PC-9 (cell line): ENCODE measurements at regions not wholly inside any gene's neighbourhood (a gene's known extent, or its start where the extent isn't known, plus 50 kb on each side); places are given as distances from the start of the nearest gene placed in this dataset.

Experiments
- BruUV-seq: library from RNA; stranded (reverse); fragments of 400-500 nt; replicated peaks from 2 replicates; lab custom pipeline; 2021; lab: Mats Ljungman, UMichigan
- CTCF ChIA-PET: fragments of 300-600 bp; sonication (Branson Sonifier 250); formaldehyde crosslinking; loops from one replicate; lab custom pipeline; 2022; ENCODE audit warnings: antibody characterized with exemption; lab: Charles Lee
- POLR2A ChIA-PET: fragments of 300-600 bp; sonication (Branson Sonifier 250); formaldehyde crosslinking; loops from one replicate; lab custom pipeline; 2022; ENCODE audit warnings: antibody characterized with exemption; ENCODE audit not compliant: unreplicated experiment; lab: Charles Lee
- DNase-seq, 2 experiments: peaks; one replicate each; pipeline versions ENCODE4 v3.0.0 to v3.0.0-alpha.2; 2015 to 2022; ENCODE audit warnings: mixed read lengths in 1 of 2
- H2AFZ ChIP-seq: fragments of 200-600 bp; sonication (generic); 2 replicates; pipeline ENCODE4 v1.8.1; 2017; ENCODE audit warnings: antibody characterized with exemption
- H3F3A ChIP-seq: fragments of 200-600 bp; sonication (generic); 2 replicates; pipeline ENCODE4 v1.8.1; 2017; ENCODE audit warnings: antibody characterized with exemption, mild to moderate bottlenecking, low read depth; ENCODE audit not compliant: insufficient read depth
- H3K27ac ChIP-seq: fragments of 200-600 bp; sonication (generic); 2 replicates; pipeline ENCODE4 v1.6.1; 2016; ENCODE audit warnings: mixed run types
- H3K27me3 ChIP-seq: fragments of 200-600 bp; sonication (generic); 2 replicates; pipeline ENCODE4 v1.6.1; 2016; ENCODE audit warnings: low read depth, mixed run types; ENCODE audit not compliant: insufficient read depth
- H3K36me3 ChIP-seq: fragments of 200-600 bp; sonication (generic); 2 replicates; pipeline ENCODE4 v1.6.1; 2016; ENCODE audit warnings: low read depth, mixed run types
- H3K4me1 ChIP-seq: fragments of 200-600 bp; sonication (generic); replicated peaks from 2 replicates; pipeline ENCODE4 v1.6.1; 2016; ENCODE audit warnings: mixed run types; ENCODE audit not compliant: insufficient read depth
- H3K4me2 ChIP-seq: fragments of 200-600 bp; sonication (generic); 2 replicates; pipeline ENCODE4 v1.6.1; 2017; ENCODE audit warnings: mixed run types
- H3K4me3 ChIP-seq: fragments of 200-600 bp; sonication (generic); 2 replicates; pipeline ENCODE4 v1.6.1; 2016; ENCODE audit warnings: mixed run types
- H3K79me2 ChIP-seq: fragments of 200-600 bp; sonication (generic); 2 replicates; pipeline ENCODE4 v1.6.1; 2017; ENCODE audit warnings: low read depth, mixed run types
- H3K9me2 ChIP-seq: fragments of 200-600 bp; sonication (generic); 2 replicates; pipeline ENCODE4 v1.8.1; 2017; ENCODE audit warnings: mild to moderate bottlenecking; ENCODE audit not compliant: insufficient read depth
- H3K9me3 ChIP-seq: fragments of 200-600 bp; sonication (generic); 2 replicates; pipeline ENCODE4 v1.8.1; 2016; ENCODE audit warnings: low read depth; ENCODE audit not compliant: insufficient read depth
- H4K20me1 ChIP-seq: fragments of 200-600 bp; sonication (generic); 2 replicates; pipeline ENCODE4 v1.8.1; 2017; ENCODE audit not compliant: insufficient read depth
- CTCF ChIP-seq: fragments of 200-600 bp; sonication (generic); conservative IDR thresholded peaks from 2 replicates; pipeline ENCODE4 v1.6.1; 2017; ENCODE audit warnings: mixed run types, antibody characterized with exemption, mild to moderate bottlenecking, moderate library complexity
- EZH2 ChIP-seq: fragments of 200-600 bp; sonication (generic); IDR thresholded peaks from 2 replicates; pipeline ENCODE4 v1.8.0; 2017; ENCODE audit warnings: antibody characterized with exemption, low read depth
- intact Hi-C: fragments of 100-400 bp; cut with micrococcal nuclease; formaldehyde crosslinking; loops from one replicate; pipeline ENCODE4 v1.10.0; 2022; ENCODE audit not compliant: unreplicated experiment

GRCh38 chrX:26848511-26848910 lies 614.6 kb downstream of the PPP4R3C start:
- Histone ChIP-seq H3K27ac (no peak overlapping the region), H3K27me3 (no peaks in the 10 kb centered on the region), H2AFZ (no peak overlapping the region), H3K9me3 (no peaks in the 10 kb centered on the region), H3K36me3 (no peaks in the 10 kb centered on the region), H3K4me3 (no peak overlapping the region), H4K20me1 (no peaks in the 10 kb centered on the region), H3K4me2 (no peak overlapping the region), H3K9me2 (no peaks in the 10 kb centered on the region), H3K79me2 (no peaks in the 10 kb centered on the region), H3F3A (no peaks in the 10 kb centered on the region), H3K4me1 (no peaks in the 10 kb centered on the region)
- intact Hi-C loops = no loop called here
- no TSS peak for BruUV-seq
- no peak for TF ChIP-seq CTCF
- TF ChIP-seq EZH2 = no peak
- DNase-seq = no peak
- CTCF ChIA-PET = no interaction called here
- POLR2A ChIA-PET = no interaction called here

DNA sequence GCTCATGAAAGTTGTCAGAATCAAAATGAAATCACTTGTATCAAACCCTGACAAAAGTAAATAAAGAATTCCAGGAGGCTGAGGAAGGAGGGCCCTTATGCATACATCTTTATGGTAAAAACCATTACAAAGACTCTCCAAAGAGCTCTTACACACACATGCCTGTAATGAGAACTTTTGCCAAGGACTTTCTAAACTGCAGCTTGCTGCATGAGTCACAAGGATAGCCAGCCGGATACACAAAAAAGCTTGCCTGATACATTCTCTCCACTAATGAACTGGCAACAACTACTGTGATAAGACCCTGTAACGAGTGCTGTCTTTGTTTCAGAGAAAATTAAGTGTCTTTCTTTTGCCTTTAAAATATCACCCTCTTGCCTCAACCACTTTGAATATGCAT lies 618.1 kb downstream of the PPP4R3C start:
- Histone ChIP-seq H3K27me3 (no peaks in the 10 kb centered on the region), H3K27ac (no peak overlapping the region), H3K9me2 (no peaks in the 10 kb centered on the region), H3K4me2 (no peak overlapping the region), H3K4me1 (no peaks in the 10 kb centered on the region), H3F3A (no peaks in the 10 kb centered on the region), H2AFZ (no peak overlapping the region), H3K79me2 (no peaks in the 10 kb centered on the region), H3K36me3 (no peaks in the 10 kb centered on the region), H4K20me1 (no peaks in the 10 kb centered on the region), H3K4me3 (no peak overlapping the region), H3K9me3 (no peaks in the 10 kb centered on the region)
- ChIA-PET CTCF (interaction anchor here (0.5 kb wide), 1 partner anchor 127 kb away, joined by 4 read pairs; no protein-coding TSS in a partner anchor), POLR2A (no interaction called here)
- intact Hi-C loops = no loop called here
- no peak for TF ChIP-seq EZH2
- no peak for TF ChIP-seq CTCF
- no TSS peak for BruUV-seq
- no peak for DNase-seq

- intact Hi-C loops = no loop called here
- no peaks in the 10 kb centered on the region for H3F3A ChIP-seq
- no peak overlapping the region for H2AFZ ChIP-seq
- H3K9me2 ChIP-seq = no peaks in the 10 kb centered on the region
- no peaks in the 10 kb centered on the region for H3K27me3 ChIP-seq
- H3K9me3 ChIP-seq = no peaks in the 10 kb centered on the region
- no peak for DNase-seq
- H3K4me2 ChIP-seq = no peak overlapping the region
- CTCF ChIA-PET = no interaction called here
- no peak for TF ChIP-seq CTCF
- no peak for TF ChIP-seq EZH2
- no peaks in the 10 kb centered on the region for H3K4me1 ChIP-seq
- POLR2A ChIA-PET = no interaction called here
- H3K27ac ChIP-seq = no peak overlapping the region
- no peaks in the 10 kb centered on the region for H3K79me2 ChIP-seq
- no peak overlapping the region for H3K4me3 ChIP-seq
- no TSS peak for BruUV-seq
- no peaks in the 10 kb centered on the region for H4K20me1 ChIP-seq
- H3K36me3 ChIP-seq = no peaks in the 10 kb centered on the region
Measured at GRCh38 chrX:26822448-26822847, 606.5 kb downstream of the MAGEB5 start.
